ENCODE measurements at regions not wholly inside any gene's neighbourhood (a gene's known extent, or its start where the extent isn't known, plus 50 kb on each side); places are given as distances from the start of the nearest gene placed in this dataset.
A peak's percentile ranks its signal among the peaks of the same experiment; 100 is the strongest.

GRCh38 chr5:33270671-33271070, 170.1 kb upstream of the TARS1 start:
- no peaks in the 10 kb centered on the region for H3K9me3 ChIP-seq
- DNase-seq: no peak
- TF ChIP-seq CTCF (IDR thresholded peaks at IDR 0.05): no peak
- ATAC-seq: no peak
- intact Hi-C loops (cut with DNase I): no loop called here
- H3K27ac ChIP-seq: no peak overlapping the region
- H3K4me1 ChIP-seq: peaks cover 0 to 3% (median 0%) of the 10 kb centered on the region in 9 donors
- H3K36me3 ChIP-seq: no peaks in the 10 kb centered on the region
- WGBS, 2 donors: 97 to 98% methylated on average over 1 of the region's 1 CpG
- H3K4me3 ChIP-seq: no peak overlapping the region
- no peaks in the 10 kb centered on the region for H3K27me3 ChIP-seq

GRCh38 chr5:33271606-33272005, 169.2 kb upstream of the TARS1 start:
- ATAC-seq (no peak), DNase-seq (no peak)
- Histone ChIP-seq H3K36me3 (no peaks in the 10 kb centered on the region), H3K4me3 (no peak overlapping the region), H3K9me3 (no peaks in the 10 kb centered on the region), H3K4me1 (peaks cover 0 to 11% (median 0%) of the 10 kb centered on the region in 9 donors), H3K27ac (no peak overlapping the region), H3K27me3 (no peaks in the 10 kb centered on the region)
- no peak for TF ChIP-seq CTCF (IDR thresholded peaks at IDR 0.05)
- intact Hi-C loops (cut with DNase I): no loop called here
- 81 to 85% methylated on average over 1 of the region's 1 CpG for WGBS, 2 donors

- Histone ChIP-seq H3K4me1 (peaks cover 0 to 14% (median 0%) of the 10 kb centered on the region in 9 donors), H3K36me3 (no peaks in the 10 kb centered on the region), H3K9me3 (no peaks in the 10 kb centered on the region), H3K27me3 (no peaks in the 10 kb centered on the region), H3K4me3 (no peak overlapping the region), H3K27ac (no peak overlapping the region)
- DNase-seq (no peak), ATAC-seq (peak in 1 of 8 donors; percentile 29)
- TF ChIP-seq CTCF (IDR thresholded peaks at IDR 0.05): no peak
- intact Hi-C loops (cut with DNase I): no loop called here
- 71 to 72% methylated on average over 3 of the region's 3 CpGs for WGBS, 2 donors
Observed at GRCh38 chr5:33272288-33272687, 168.5 kb upstream of the TARS1 start.

- H3K27me3 ChIP-seq: no peaks in the 10 kb centered on the region
- H3K4me3 ChIP-seq: no peak overlapping the region
- no peaks in the 10 kb centered on the region for H3K9me3 ChIP-seq
- no peak for TF ChIP-seq CTCF (IDR thresholded peaks at IDR 0.05)
- intact Hi-C loops (cut with DNase I): no loop called here
- no peak overlapping the region for H3K27ac ChIP-seq
- H3K4me1 ChIP-seq: peaks cover 0 to 14% (median 0%) of the 10 kb centered on the region in 9 donors
- ATAC-seq (no peak), DNase-seq (no peak)
- no peaks in the 10 kb centered on the region for H3K36me3 ChIP-seq
Observed at GRCh38 chr5:33273985-33274384, 166.8 kb upstream of the TARS1 start.

GRCh38 chr5:33275391-33275790, 165.4 kb upstream of the TARS1 start:
- 73 to 74% methylated on average over 3 of the region's 3 CpGs for WGBS, 2 donors
- DNase-seq (no peak), ATAC-seq (no peak)
- intact Hi-C loops (cut with DNase I): no loop called here
- TF ChIP-seq CTCF (IDR thresholded peaks at IDR 0.05): no peak
- no peaks in the 10 kb centered on the region for H3K9me3 ChIP-seq
- no peak overlapping the region for H3K4me3 ChIP-seq
- no peaks in the 10 kb centered on the region for H3K36me3 ChIP-seq
- H3K4me1 ChIP-seq: peaks cover 0 to 14% (median 0%) of the 10 kb centered on the region in 9 donors
- H3K27ac ChIP-seq: no peak overlapping the region
- no peaks in the 10 kb centered on the region for H3K27me3 ChIP-seq

All from heart right ventricle (tissue), 16 donors.